NCI-H446 (cell line): ENCODE measurements at regions not wholly inside any gene's neighbourhood (a gene's known extent, or its start where the extent isn't known, plus 50 kb on each side); places are given as distances from the start of the nearest gene placed in this dataset.

Experiments
- DNase-seq, 2 experiments: peaks; one replicate each; lab custom pipeline; 2025; lab: John Stamatoyannopoulos, UW

DNA sequence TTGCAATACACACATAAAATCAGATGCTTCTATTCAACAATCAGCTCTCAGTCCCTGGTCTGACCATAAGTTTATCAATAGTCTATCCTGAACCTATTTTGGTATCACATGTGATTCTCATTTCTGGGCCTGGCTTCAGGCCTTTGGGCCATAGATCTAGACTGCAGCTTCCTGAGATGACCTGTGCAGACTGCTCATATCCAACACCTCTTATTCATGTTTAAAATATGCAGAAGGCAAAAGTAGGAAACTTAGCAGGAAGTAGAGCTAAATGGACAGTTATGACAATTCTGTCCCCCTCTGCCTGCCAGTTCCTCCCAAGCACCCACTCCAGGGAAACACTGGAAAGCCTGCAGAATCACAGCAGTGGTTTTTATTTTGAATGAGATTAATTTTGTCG is 53.3 kb downstream of the C7orf25 start:
- DNase-seq, result no peak

DNA sequence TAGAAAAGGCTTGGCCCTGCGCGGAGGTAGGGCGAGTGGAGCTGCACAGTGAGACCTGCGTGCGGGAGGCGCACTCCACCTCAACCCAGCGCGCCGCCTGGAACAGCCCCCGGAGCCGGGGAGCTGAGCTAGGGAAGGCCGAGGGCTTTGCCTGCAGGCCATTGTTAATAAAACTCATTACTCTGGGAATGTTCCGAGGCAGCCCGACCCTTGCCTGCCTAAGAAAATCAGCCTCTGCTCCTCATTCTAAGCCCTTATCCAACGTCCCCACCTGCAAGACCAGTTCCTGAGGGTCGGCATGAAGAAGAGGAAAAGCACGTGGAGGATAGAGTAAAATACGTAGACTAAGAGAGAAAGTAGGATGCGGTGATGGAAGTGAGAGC is 55.3 kb downstream of the C7orf25 start:
- DNase-seq, result no peak

DNA sequence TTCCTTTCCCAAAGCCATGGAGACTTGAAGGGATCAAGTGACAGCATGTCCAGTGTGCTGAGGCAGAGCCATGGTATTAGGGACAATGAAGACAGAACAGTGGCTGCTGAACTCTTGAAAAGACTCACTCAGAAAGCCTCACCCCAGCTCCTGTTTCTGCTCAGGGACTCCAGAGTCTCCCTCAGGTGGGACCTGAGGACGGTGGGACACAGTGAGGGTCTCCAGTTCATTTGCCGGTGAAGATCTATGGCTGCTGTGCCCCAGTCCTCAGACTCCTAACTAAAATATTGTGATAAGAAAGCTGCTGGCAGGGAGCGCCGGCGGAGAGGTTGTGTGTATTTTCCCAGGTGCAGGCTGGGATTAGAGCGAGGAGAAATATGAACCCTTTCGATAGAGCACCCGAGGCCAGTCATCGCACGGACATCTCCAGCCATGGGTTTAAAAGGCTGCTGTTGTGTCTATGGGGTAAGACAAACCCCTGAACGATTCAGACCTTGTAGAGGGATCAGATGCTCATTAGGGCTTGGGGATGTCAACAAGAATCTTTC is 57.2 kb downstream of the C7orf25 start:
- no peak for DNase-seq

DNA sequence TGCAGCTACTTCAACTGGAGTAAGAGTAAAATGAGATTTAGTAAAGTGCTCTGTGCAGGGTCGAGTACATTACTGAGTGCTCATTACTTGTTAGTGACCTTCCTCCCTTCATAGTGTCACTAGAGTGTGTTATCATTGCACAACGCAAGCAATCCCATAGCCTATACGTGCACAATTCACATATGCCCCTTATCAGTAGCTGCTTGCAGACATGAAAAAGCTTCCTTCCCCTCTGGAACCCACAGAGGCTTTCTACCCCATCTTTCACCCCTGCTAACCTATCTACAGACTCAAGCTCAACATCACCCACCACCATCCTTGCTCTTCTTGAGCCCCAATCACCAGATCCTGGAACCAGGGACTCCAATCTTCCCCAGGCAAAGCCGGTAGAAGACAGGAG is 59.3 kb downstream of the C7orf25 start:
- DNase-seq, result no peak

DNA sequence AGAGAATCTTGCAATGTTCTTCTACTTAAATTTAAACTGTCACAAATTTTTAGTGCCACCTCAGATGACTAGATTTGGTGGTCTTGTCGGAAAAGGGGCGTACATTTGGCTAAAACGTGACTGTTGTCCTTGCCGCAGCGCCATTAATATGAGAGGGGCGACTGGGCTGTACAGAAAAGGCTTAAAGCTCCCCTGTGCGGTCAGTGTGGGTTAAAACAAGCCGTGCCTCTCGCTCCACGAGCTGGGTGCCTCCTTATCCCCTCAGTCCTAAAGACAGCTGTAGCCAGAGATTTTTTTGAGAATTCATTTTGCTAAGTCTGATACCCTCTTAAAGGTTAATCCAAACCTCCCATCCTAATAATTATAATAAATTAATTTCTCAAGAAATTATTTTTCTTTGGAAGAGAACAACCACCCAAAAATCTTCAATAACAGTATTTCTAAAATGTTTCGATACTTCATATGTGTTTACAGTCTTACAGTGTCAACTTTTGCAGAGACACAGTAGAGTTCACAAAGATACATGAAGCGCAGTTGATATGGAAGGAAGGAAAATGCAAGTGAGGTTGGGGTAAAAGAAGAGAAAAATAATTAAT is 68.6 kb downstream of the C7orf25 start:
- peak; percentile 19 to 60 for DNase-seq

DNA sequence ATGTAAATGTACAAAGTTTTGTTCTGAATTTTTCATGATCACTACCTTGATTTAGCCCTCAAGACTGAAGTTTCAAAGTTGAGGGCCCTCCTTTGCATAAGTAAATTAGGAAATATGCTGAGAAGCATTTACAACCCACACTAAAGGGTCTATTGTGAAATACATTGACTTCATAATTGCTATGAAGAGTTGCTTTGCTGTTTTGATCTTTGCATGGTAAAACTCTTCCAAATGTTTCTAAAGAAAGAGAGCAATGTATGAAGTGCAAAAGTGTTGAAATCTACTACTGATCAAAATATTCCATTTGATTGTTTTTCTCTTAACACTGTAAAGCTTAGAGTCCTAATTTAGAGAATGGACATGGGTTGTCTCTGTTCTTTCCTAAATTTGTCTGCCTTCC is 77.2 kb downstream of the C7orf25 start:
- DNase-seq, result no peak

DNA sequence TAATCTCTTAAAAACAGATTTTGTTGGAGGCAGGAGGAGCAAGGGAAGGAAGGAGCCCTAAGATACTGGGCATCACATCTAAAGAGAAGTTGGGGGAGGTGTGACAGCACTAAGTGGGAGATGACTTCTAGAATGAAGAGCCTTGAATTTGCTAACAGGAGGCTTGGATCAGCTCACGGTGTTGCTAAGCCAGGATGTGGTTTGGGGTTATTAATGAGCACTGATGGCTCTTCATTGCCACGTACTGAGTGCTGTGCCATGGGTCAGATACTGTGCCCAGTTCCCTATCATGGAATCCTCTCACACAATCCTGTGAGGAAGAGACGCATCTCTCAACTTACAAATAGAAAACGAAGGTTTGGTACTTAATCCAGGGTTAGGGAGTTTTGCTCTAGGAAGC is 78.5 kb downstream of the C7orf25 start:
- no peak for DNase-seq

DNA sequence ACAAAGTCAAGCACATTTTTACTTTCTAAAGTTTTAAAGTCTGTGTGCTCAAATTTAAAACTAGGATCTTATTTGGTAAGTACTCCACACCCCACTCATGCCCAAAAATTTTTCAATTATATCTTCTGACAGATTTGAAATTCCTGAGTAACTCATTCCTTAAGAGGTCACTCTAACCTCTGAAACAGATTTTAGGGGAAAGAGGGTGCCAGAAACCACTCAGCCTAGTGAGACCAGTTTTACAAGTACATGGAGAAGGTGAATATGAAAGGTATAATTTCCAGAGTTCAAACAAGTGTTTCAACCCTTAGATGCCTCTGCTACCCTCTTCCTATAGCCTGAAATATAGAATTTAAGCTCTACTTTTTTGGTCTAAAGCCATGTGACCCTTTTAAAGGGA is 79.2 kb downstream of the C7orf25 start:
- DNase-seq, result no peak

DNA sequence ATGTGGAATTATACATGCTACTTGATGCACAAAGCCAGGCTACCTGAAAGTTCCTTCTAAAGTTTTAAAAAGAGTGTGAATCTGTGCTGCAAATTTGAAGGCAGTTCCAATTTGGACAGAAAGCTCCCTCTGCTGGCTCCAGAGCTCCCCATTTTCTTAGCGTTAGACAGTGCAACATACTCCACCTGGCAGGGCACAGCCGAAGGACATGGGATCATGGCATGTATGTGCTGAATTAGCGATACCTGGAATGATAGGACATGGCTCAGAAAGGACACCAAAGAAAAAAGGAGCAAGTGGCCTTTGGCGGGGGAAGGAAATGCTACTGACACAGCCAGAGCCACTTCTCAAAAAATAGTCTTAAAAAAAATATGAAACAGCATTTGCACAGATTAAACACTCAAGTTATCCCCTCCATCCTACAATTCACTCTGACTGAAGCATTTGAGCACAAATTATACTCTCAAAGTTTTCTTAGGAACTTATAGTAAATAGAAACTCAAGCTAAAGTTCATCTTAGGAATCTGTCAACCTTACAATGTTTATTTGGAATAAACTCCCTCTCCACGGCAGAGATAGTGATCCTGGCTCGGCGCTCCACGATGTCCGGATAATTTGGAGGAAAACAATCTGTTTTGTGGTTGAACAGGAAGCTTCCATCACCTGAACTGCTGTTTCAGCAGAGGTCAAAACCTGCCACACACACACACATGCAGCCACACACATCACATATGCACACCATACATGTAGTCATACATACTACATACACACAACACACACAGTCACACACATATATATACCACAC is 80.0 kb downstream of the C7orf25 start:
- peak in 1 of 2 experiments; percentile 23 for DNase-seq

DNA sequence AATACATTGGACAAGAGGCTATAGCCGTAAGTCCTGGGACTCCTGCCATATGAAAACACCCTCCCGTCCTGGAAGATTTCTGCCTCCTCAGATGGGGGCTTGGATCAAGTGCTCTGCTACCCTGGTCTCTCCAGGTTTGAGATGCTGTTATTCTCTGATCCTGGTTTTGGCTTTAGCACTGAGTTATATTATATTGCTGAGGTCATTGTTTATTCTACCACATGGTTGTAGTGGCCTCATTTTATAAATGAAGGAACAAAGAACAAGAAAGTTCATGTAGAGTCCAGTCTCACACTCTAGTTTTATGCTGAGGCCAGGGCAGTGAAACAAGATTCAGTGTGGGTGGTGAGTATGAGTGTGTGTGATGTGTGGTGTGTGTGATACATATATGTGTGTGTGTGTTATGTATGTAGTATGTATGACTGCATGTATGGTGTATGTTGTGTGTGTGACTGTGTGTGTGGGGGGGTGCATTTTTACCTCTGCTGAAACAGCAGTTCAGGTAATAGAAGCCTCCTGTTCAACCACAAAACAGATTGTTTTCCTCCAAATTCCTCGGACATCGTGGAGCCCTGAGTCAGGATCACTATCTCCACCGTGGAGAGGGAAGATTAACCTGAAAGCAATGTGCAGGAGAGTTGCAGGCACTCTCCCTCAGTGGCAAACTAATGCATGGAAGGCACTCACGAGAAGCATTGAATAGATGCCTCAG is 80.7 kb downstream of the C7orf25 start:
- DNase-seq, result no peak

DNA sequence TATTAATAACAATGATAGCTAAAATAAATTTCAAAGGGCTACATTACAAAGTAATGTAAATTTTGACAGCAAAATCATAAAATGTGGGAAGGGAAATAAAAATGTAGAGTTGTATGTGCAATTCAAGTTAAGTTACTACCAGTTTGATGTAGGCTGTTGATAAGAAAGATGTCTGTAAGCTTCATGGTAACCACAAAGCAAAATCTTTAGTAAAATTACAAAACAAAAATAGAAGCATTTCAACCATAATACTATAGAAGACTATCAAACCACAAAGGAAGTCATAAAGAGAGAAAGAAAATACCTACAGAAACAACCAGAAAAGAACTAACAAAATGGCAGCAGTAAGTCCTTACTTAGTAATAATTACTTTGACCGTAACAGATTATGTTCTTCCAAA is 99.1 kb downstream of the C7orf25 start:
- no peak for DNase-seq

DNA sequence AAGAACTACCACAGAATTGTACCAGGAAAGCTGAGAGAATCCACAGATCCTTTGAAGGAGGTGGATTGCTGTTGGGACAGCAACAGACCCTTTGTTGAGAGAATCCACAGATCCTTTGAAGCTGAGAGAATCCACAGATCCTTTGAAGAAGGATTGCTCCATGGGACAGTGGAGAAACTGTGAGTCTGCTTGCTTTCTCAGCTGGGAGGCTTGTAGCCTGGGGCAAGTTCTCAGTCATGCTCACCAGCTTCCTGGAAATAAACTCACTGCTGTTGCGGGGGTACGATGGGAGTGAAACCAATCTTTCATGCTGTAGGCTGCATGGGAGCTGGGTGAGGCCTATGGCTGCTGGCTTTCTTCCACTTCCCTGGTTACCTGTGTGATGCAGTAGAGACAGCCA is 106.3 kb downstream of the C7orf25 start:
- no peak for DNase-seq

DNA sequence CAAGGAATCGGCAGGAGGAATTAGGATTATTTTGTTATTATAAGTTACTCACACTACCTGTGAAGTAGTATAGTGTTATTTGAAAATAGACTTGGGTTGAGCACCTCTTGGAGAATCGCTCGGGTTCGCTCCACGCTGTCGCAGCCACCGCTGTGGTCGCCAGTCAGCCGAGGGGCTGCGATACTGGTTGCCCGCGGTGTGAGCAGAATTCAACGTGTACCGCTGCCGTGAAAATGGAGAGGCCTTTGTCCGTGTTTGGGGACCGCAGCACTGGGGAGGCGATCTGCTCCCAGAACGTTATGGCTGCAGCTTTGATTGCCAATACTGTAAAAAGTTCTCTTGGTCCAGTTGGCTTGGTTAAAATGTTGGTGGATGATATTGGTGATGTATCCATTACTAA is 117.2 kb downstream of the C7orf25 start:
- no peak for DNase-seq

DNA sequence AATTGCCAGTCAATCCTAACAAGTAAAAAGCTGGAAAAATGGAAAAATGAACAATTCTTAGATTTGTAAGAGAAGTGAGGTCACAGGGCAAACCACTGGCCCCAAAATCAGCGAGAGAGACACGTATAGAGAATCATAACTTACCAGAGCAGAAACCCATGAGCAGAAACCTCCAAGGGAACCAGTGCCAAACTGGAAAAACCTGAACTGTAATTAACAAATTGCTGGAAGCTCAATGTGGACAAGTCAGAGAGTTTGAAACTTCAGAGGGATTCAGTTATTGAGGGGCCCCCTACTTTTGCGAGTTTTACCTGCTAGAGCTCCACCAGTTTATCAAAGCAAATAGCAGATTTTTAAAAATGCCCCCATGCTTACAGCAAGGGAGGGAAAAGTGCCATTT is 119.0 kb downstream of the C7orf25 start:
- DNase-seq, result no peak

DNA sequence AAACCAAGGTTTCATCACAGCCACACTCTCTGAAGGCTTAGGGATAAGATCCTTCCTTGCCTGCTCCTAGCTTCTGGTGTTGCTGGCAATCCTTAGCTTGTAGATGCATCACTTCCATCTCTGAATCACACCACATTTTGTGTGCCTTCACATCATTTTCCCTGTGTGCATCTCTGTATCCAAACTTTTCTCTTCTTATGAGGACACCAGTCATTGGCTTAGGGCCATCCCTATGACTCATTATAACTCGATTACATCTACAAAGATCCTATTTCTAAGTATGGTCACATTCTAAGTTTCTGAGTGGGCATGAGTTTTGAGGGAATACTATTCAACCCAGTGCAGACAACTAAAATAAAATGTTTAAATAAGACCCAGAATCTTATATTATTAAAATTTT is 121.7 kb downstream of the C7orf25 start:
- DNase-seq, result no peak

DNA sequence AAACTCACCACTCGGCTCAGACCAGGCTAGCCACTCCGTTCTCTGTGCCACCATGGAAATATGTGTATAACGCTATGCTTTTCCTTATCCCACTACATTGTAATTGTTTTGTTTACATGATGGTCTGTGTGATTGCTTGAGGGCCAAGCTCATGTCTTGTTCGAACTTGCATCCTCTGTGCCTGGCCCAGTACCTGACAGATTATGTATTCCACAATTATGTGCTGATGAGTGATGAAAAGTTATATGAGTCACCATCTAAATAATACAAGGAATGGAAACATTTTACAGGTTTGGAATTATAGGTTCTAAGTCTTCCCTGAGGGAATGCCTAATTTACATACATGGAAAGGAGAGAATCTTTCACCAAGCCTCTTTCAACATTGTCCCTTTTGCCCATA is 137.4 kb downstream of the C7orf25 start:
- DNase-seq, result no peak

DNA sequence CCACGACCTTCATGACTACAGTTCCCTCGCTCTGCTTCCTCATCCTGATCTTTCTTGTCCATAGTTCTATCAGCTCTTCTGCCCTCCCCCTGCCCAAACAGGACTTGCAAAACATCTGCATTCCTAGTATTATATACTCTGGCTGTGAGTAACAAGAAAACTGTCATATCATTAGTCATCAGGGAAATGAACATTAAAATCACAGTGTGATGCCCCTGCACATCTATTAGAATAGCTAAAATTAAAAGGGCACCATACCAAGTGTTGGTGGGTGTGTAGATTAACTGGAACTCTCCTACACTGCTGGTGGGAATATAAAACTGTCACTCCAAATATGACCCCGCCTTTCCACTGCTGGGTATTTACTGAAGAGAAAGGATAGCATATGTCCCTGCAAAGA is 141.8 kb downstream of the C7orf25 start:
- no peak for DNase-seq

DNA sequence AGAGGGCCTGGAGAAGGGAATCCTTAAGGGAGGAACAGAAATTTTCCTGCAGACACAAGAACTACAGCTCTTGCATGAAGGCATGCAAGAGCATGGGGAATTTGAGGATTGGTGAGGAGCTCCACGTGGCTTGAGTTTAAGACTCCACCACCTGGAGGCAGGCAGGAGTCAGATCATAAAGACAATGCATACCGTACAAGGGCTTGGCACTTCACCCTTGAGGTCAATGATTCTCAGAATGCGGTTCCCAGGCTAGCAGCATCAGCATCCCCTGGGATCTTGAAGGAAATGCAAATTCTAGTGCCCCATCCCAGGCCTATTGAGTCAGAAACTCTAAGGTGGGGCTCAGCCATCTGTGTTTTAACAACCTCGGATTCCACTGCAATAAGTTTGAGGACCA is 143.8 kb downstream of the C7orf25 start:
- DNase-seq, result no peak

DNA sequence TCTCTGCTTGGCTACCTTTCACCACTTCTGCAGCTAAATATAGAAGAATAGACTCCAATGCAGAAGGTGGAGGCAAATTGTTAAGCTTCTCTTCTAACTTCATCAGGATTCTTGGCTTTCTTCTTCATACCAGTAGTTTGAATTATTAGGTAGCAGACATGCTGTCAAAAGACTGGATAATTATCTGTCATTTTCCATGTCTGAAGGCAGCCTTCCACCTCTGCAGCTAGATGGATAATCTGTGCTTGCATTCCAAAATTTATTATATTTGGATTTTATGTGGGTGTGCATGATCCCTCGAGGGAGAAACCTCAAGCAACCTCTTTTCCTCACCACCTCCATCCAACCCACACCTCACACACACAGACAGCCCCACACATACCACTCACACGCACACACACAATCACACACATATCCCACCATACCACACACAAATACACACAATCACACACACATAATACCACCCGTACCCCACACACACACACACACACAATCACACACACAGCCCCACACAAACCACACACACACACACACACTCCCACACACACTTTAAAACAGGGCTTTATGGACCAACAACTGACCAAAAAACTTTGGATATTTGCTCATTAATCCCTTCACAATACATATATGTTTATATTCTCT is 145.0 kb downstream of the C7orf25 start:
- DNase-seq, result no peak

DNA sequence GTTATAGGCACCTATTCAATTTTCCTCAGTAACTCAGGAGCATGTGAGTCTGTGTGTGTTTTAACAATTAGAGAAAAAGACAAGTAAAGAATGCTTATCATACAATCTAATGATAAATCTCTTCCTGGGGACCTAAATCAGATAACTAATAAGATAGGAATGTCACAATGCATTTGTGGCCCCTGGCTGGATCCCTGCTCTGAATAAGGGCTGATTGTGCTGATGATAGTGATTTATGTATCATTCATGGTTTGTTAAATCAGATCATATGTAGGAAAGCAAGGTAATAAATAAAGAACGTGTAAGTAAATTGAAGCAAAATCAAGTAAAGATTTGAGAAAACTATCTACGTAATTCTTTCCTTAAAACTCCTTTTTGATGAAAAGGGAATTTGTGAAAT is 145.9 kb downstream of the C7orf25 start:
- no peak for DNase-seq

DNA sequence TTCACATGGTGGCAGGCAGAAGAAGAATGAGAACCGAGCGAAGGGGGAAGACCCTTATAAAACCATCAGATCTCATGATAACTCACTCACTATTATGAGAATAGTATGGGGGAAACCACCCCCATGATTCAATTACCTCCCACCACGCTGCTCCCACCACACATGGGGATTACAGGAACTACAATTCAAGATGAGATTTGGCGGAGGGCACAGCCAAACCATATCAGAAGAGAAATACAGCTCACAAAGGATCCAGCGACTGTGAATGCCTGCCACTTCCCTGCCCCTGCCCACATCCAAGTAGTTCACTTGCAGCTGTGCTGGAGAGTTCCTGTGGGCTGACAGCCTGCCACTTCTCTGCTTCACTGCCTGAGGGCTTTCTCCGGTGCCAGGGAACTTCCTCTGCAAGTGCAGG is 148.7 kb downstream of the C7orf25 start:
- DNase-seq, result no peak

DNA sequence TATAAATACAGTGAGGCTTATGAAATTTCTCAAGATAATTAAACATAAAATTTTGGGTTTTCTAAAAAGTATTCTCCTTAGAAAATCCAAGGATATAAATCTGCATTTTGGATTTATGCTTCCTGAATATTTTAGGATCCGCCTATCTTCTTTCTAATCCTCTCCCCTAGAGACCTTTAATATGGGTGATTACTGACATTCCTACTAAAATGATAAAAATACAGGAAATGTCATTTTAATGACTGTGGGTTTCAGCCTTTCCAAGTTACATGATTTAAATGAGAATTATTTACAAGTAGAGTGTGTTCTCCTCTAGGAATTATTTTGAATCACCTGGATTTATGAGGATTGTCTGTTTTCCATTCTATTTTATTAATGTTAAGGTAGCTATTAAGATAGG is 150.4 kb downstream of the C7orf25 start:
- DNase-seq, result no peak

DNA sequence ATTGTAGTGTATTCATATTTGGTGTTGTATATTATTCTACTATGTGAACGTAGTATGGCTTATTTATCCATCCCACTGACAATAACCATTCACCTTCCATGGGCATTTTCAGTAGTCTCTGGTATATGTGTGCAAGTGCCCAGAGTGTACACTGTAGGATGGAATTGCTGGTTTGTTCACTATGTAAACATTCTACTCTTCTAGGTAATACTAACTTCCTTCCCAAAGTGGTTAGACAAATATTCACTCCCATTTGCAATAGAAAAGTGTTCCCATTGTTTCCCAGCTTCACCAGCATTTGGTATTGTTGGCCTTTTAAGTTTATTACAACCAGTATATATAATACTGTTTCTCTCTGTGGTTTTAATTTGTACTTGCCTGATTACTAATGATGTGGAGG is 153.7 kb downstream of the C7orf25 start:
- no peak for DNase-seq
